ENCODE measurements at regions not wholly inside any gene's neighbourhood (a gene's known extent, or its start where the extent isn't known, plus 50 kb on each side); places are given as distances from the start of the nearest gene placed in this dataset.

DNA sequence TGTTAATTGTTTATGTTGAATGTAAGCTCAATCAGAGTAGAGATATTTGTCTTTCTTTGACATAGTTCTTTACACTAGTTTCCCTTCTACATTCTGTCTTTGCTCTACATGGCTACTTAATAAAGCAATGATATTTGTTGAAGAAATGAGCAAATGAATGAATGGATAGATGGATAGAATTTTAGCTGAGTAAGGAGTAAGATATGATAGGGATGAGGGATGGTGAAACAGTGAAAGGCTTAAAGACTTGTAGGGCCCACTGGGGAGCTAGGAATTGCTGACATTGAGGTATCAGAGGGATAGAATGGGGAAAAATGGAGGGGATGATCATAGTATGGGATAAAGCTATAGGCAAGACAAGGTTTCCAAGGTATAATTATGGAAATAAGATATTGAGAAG lies 361.6 kb upstream of the SPHKAP start:
- TF ChIP-seq, protein P1, sequence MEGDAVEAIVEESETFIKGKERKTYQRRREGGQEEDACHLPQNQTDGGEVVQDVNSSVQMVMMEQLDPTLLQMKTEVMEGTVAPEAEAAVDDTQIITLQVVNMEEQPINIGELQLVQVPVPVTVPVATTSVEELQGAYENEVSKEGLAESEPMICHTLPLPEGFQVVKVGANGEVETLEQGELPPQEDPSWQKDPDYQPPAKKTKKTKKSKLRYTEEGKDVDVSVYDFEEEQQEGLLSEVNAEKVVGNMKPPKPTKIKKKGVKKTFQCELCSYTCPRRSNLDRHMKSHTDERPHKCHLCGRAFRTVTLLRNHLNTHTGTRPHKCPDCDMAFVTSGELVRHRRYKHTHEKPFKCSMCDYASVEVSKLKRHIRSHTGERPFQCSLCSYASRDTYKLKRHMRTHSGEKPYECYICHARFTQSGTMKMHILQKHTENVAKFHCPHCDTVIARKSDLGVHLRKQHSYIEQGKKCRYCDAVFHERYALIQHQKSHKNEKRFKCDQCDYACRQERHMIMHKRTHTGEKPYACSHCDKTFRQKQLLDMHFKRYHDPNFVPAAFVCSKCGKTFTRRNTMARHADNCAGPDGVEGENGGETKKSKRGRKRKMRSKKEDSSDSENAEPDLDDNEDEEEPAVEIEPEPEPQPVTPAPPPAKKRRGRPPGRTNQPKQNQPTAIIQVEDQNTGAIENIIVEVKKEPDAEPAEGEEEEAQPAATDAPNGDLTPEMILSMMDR (IDR thresholded peaks at IDR 0.05) = no peak
- no peak for TF ChIP-seq POLR2A (IDR thresholded peaks at IDR 0.05)

All from stomach (tissue), 4 donors.